HepG2 (cell line): ENCODE measurements at regions not wholly inside any gene's neighbourhood (a gene's known extent, or its start where the extent isn't known, plus 50 kb on each side); places are given as distances from the start of the nearest gene placed in this dataset.
"Not testable (repeated sequence)": the region's sequence is repeated elsewhere in the genome, so short reads cannot be mapped to it uniquely, and the experiment has no call there.

Experiments used
- ATAC-seq: fragments of 200-7000 bp; cut with Tn5 transposase; 3 replicates; pipeline ENCODE4 v1.9.1; 2020; ENCODE audit warnings: mild to moderate bottlenecking, moderate library complexity
- BruUV-seq: library from RNA; stranded (reverse); fragments of 400-500 nt; replicated peaks from 2 replicates; lab custom pipeline; 2021; lab: Mats Ljungman, UMichigan
- CTCF ChIA-PET: fragments of 300-600 bp; formaldehyde crosslinking; extraction: SDS; loops from one replicate; lab custom pipeline; 2021; ENCODE audit warnings: low total read pairs, inconsistent platforms, low intra/inter-chr PET ratio; lab: Yijun Ruan, JAX
- POLR2A ChIA-PET: fragments of 350-600 bp; sonication (Branson Sonifier 250); formaldehyde crosslinking; loops from one replicate; lab custom pipeline; 2020; ENCODE audit warnings: antibody characterized with exemption, inconsistent platforms; lab: Yijun Ruan, JAX
- DNase-seq: peaks from one replicate; pipeline ENCODE4 v3.0.0-alpha.2; 2015; ENCODE audit warnings: low spot score
- FAIRE-seq: peaks from 3 replicates; lab custom pipeline; 2011; peaks lifted over from hg19 to GRCh38; lab: Jason Lieb, UNC
- H2AFZ ChIP-seq: one replicate; pipeline ENCODE4 v1.6.1; 2011; ENCODE audit warnings: low read length, inconsistent platforms
- H3K27ac ChIP-seq: fragments of 300-600 bp; 3 replicates; pipeline ENCODE4 v1.8.0; 2011; ENCODE audit warnings: mixed run types, mild to moderate bottlenecking, mixed read lengths, low read length, inconsistent platforms; ENCODE audit not compliant: insufficient read depth; ENCODE audit errors: extremely low read length
- H3K27me3 ChIP-seq, 2 experiments: fragments of 200-600 bp in 1 of 2; 2 replicates in 1 of 2; 3 replicates in 1 of 2; pipeline versions ENCODE4 v1.6.0 to v1.8.0; 2011; ENCODE audit warnings: low read length in 2 of 2, mild to moderate bottlenecking in 2 of 2, moderate library complexity in 2 of 2, inconsistent platforms in 1 of 2; ENCODE audit not compliant: insufficient read depth in 2 of 2, control insufficient read depth in 1 of 2
- H3K36me3 ChIP-seq, 2 experiments: fragments of 200-600 bp in 1 of 2; replicated peaks in 1 of 2; 2 replicates in 1 of 2; 3 replicates in 1 of 2; pipeline versions ENCODE4 v1.5.1 to v1.8.0; 2011; ENCODE audit warnings: low read length in 2 of 2, inconsistent platforms in 1 of 2; ENCODE audit not compliant: insufficient read depth in 2 of 2, control insufficient read depth in 1 of 2
- H3K4me1 ChIP-seq: 2 replicates; pipeline ENCODE4 v1.5.1; 2012; ENCODE audit warnings: low read length, inconsistent platforms; ENCODE audit not compliant: insufficient read depth
- H3K4me2 ChIP-seq: 2 replicates; pipeline ENCODE4 v1.6.0; 2011; ENCODE audit warnings: low read depth, low read length, inconsistent platforms
- H3K4me3 ChIP-seq, 3 experiments: fragments of 200-600 bp in 1 of 3; sonication (generic), shearing (Covaris generic) in 1 of 3; replicated peaks in 1 of 3; 2 replicates each; pipeline ENCODE4 v1.5.1; 2011 to 2016; ENCODE audit warnings: low read length in 3 of 3, inconsistent platforms in 2 of 3, low read depth in 2 of 3, mild to moderate bottlenecking in 2 of 3, control low read depth in 1 of 3, mixed read lengths in 1 of 3; ENCODE audit not compliant: insufficient read depth in 1 of 3
- H3K79me2 ChIP-seq: one replicate; pipeline ENCODE4 v1.6.1; 2011; ENCODE audit warnings: low read length, inconsistent platforms; ENCODE audit not compliant: insufficient read depth
- H3K9ac ChIP-seq: 2 replicates; pipeline ENCODE4 v1.6.0; 2011; ENCODE audit warnings: mild to moderate bottlenecking, low read depth, low read length, inconsistent platforms; ENCODE audit not compliant: insufficient read depth
- H3K9me3 ChIP-seq: 2 replicates; pipeline ENCODE4 v1.5.1; 2012; ENCODE audit warnings: mild to moderate bottlenecking, low read length
- H4K20me1 ChIP-seq: 2 replicates; pipeline ENCODE4 v1.6.0; 2011; ENCODE audit warnings: inconsistent platforms, mild to moderate bottlenecking, low read length, moderate library complexity; ENCODE audit not compliant: insufficient read depth
- WGBS: methylation state at CpG from one replicate; pipeline ENCODE4 v1.1.6; 2017; ENCODE audit warnings: low lambda C conversion rate; 5-methylcytosine and 5-hydroxymethylcytosine counted together
- in situ Hi-C: cut with HindIII; loops from 2 replicates; pipeline ENCODE4 v1.10.0; 2017; ENCODE audit warnings: low pct_unique_long_range_greater_than_20kb; ENCODE audit not compliant: extremely low pct_ligation_motif_present
- intact Hi-C: fragments of 100-400 bp; cut with micrococcal nuclease; formaldehyde crosslinking; loops from one replicate; pipeline ENCODE4 v1.10.0; 2022; ENCODE audit not compliant: unreplicated experiment

DNA sequence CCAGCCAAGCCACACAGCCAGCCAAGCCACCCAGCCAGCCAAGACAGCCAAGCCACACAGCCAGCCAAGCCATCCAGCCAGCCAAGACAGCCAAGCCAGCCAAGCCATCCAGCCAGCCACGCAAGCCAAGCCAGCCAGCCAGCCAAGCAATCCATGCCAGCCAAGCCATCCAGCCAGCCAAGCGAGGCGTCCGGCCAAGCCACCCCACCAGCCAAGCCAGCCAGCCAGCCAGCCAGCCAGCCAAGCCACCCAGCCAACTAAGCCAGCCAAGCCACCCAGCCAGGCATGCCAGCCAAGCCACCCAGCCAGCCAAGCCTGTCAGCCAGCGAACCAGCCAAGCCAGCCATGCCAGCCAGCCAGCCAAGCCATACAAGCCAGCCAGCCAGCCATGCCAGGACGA is 1601.8 kb downstream of the RPIA start:
- ATAC-seq, result peak; percentile 54; the same call in 2 of the 3 replicates
- H4K20me1 ChIP-seq, H3K4me2 ChIP-seq, H3K4me1 ChIP-seq, H3K27me3 ChIP-seq, POLR2A ChIA-PET, H3K4me3 ChIP-seq, H3K79me2 ChIP-seq, H3K36me3 ChIP-seq, CTCF ChIA-PET, BruUV-seq, H2AFZ ChIP-seq, intact Hi-C loops, DNase-seq, H3K9me3 ChIP-seq, H3K27ac ChIP-seq, in situ Hi-C loops, H3K9ac ChIP-seq, FAIRE-seq: not testable (repeated sequence)
- 47% methylated on average over 6 of the region's 6 CpGs for WGBS

DNA sequence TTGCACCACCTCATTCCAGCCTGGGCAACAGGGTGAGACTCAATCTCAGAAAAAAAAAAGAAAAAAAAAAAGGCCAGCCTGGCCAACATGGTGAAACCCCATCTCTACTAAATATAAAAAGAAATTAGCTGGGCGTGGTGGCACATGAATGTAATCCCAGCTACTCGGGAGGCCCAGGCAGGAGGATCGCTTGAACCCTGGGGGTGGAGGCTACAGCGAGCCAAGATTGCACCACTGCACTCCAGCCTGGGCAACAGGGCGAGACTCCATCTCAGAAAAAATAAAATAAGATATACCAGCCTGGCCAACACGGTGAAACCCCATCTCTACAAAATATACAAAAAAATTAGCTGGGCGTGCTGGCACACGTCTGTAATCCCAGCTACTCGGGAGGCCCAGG is 1602.3 kb downstream of the RPIA start:
- 53% methylated on average over 9 of the region's 9 CpGs for WGBS
- ATAC-seq, H3K79me2 ChIP-seq, H3K27ac ChIP-seq, POLR2A ChIA-PET, FAIRE-seq, in situ Hi-C loops, BruUV-seq, H3K4me1 ChIP-seq, H3K27me3 ChIP-seq, H3K9ac ChIP-seq, H2AFZ ChIP-seq, H3K36me3 ChIP-seq, DNase-seq, H4K20me1 ChIP-seq, H3K4me3 ChIP-seq, H3K4me2 ChIP-seq, CTCF ChIA-PET, intact Hi-C loops, H3K9me3 ChIP-seq: not testable (repeated sequence)

DNA sequence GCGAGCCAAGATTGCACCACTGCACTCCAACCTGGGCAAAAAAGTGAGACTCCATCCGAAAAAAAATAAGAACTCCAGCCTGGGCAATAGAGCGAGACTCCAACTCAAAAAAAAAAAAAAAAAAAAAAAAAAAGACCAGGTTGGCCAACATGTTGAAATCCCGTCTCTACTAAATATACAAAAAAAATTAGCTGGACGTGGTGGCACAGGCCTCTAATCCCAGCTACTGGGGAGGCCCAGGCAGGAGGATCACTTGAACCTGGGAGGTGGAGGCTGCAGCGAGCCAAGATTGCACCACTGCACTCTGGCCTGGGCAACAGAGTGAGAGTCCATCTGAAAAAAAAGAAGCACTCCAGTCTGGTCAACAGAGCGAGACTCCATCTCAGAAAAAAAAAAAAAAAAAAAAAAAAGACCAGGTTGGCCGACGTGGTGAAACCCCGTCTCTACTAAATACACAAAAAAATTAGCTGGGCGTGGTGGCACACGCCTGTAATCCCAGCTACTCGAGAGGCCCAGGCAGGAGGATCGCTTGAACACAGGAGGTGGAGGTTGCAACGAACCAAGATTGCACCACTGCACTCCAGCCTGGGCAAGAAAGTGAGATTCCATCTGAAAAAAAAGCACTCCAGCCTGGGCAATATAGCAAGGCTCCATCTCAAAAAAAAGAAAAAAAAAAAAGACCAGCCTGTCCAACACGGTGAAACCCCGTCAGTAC is 1603.7 kb downstream of the RPIA start:
- ATAC-seq, H3K27ac ChIP-seq, in situ Hi-C loops, CTCF ChIA-PET, intact Hi-C loops, H3K4me1 ChIP-seq, H3K27me3 ChIP-seq, H3K9me3 ChIP-seq, H3K79me2 ChIP-seq, H3K36me3 ChIP-seq, H4K20me1 ChIP-seq, FAIRE-seq, POLR2A ChIA-PET, BruUV-seq, H3K4me2 ChIP-seq, DNase-seq, H3K9ac ChIP-seq, H3K4me3 ChIP-seq, H2AFZ ChIP-seq: not testable (repeated sequence)
- 42% methylated on average over 17 of the region's 17 CpGs for WGBS

DNA sequence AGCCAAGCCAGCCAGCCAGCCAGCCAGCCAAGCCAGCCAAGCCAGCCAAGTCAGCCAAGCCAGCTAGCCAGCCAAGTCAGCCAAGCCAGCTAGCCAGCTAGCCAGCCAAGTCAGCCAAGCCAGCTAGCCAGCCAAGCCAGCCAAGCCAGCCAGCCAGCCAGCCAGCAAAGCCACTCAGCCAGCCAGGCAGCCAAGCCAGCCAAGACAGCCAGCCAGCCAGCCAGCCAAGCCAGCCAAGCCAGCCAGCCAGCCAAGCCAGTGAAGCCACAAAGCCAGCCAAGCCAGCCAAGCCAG is 1605.0 kb downstream of the RPIA start:
- H3K9me3 ChIP-seq, POLR2A ChIA-PET, H3K79me2 ChIP-seq, BruUV-seq, H3K27me3 ChIP-seq, CTCF ChIA-PET, H2AFZ ChIP-seq, H3K4me3 ChIP-seq, FAIRE-seq, H3K4me1 ChIP-seq, H3K27ac ChIP-seq, ATAC-seq, H3K36me3 ChIP-seq, H4K20me1 ChIP-seq, intact Hi-C loops, H3K4me2 ChIP-seq, H3K9ac ChIP-seq, in situ Hi-C loops, DNase-seq: not testable (repeated sequence)
